IMR-90 (cell line): ENCODE measurements at regions not wholly inside any gene's neighbourhood (a gene's known extent, or its start where the extent isn't known, plus 50 kb on each side); places are given as distances from the start of the nearest gene placed in this dataset.

Experiments used
- ATAC-seq: fragments of 200-7000 bp; cut with Tn5 transposase; 2 replicates; pipeline ENCODE4 v1.9.1; 2020; ENCODE audit warnings: low read depth, mild to moderate bottlenecking, moderate library complexity
- BruUV-seq: library from RNA; stranded (reverse); fragments of 400-500 nt; replicated peaks from 2 replicates; lab custom pipeline; 2021; lab: Mats Ljungman, UMichigan
- CTCF ChIA-PET: fragments of 300-600 bp; formaldehyde crosslinking; extraction: SDS; loops from one replicate; lab custom pipeline; 2021; ENCODE audit warnings: antibody characterized with exemption; lab: Yijun Ruan, JAX
- POLR2A ChIA-PET: fragments of 300-600 bp; sonication (Branson Sonifier 250); formaldehyde crosslinking; loops from one replicate; lab custom pipeline; 2022; ENCODE audit warnings: antibody characterized with exemption; ENCODE audit not compliant: unreplicated experiment; lab: Charles Lee
- DNase-seq: peaks from one replicate; pipeline ENCODE4 v3.0.0; 2013
- H2AFZ ChIP-seq: replicated peaks from 2 replicates; pipeline ENCODE3; 2013; ENCODE audit warnings: low read length, mild to moderate bottlenecking; ENCODE audit not compliant: poor library complexity
- H2AK5ac ChIP-seq: 2 replicates; pipeline ENCODE4 v1.6.1; 2013; ENCODE audit warnings: low read depth, low read length, inconsistent platforms
- H2AK9ac ChIP-seq: replicated peaks from 2 replicates; pipeline ENCODE3; 2013; ENCODE audit warnings: mild to moderate bottlenecking, low read depth, low read length, moderate library complexity; ENCODE audit not compliant: poor library complexity
- H2BK120ac ChIP-seq: 2 replicates; pipeline ENCODE4 v1.6.1; 2013; ENCODE audit warnings: low read depth, low read length, inconsistent platforms
- H2BK15ac ChIP-seq: 3 replicates; pipeline ENCODE4 v1.6.1; 2013; ENCODE audit warnings: low read depth, low read length, inconsistent platforms
- H2BK20ac ChIP-seq: 2 replicates; pipeline ENCODE4 v1.6.1; 2013; ENCODE audit warnings: low read depth, mild to moderate bottlenecking, inconsistent platforms, low read length, moderate library complexity
- H2BK5ac ChIP-seq: 2 replicates; pipeline ENCODE4 v1.6.1; 2013; ENCODE audit warnings: mild to moderate bottlenecking, low read depth, low read length, inconsistent platforms; ENCODE audit not compliant: poor library complexity, severe bottlenecking
- H3K14ac ChIP-seq: replicated peaks from 2 replicates; pipeline ENCODE4 v1.6.1; 2013; ENCODE audit warnings: low read depth, low read length, inconsistent platforms
- H3K18ac ChIP-seq: 2 replicates; pipeline ENCODE4 v1.6.1; 2013; ENCODE audit warnings: low read depth, low read length, control low read depth
- H3K23ac ChIP-seq: 2 replicates; pipeline ENCODE4 v1.6.1; 2013; ENCODE audit warnings: low read depth, low read length, inconsistent platforms
- H3K27ac ChIP-seq: 2 replicates; pipeline ENCODE4 v1.5.1; 2013; ENCODE audit warnings: mild to moderate bottlenecking, control low read depth, low read length; ENCODE audit not compliant: insufficient read depth
- H3K27me3 ChIP-seq: 2 replicates; pipeline ENCODE4 v1.6.1; 2013; ENCODE audit warnings: low read length; ENCODE audit not compliant: control insufficient read depth, insufficient read depth
- H3K36me3 ChIP-seq: 2 replicates; pipeline ENCODE4 v1.6.1; 2013; ENCODE audit warnings: low read length, mixed read lengths; ENCODE audit not compliant: control insufficient read depth, insufficient read depth
- H3K4ac ChIP-seq: 2 replicates; pipeline ENCODE4 v1.6.1; 2013; ENCODE audit warnings: low read depth, low read length, inconsistent platforms
- H3K4me1 ChIP-seq: 2 replicates; pipeline ENCODE4 v1.6.1; 2013; ENCODE audit warnings: low read length, mixed read lengths; ENCODE audit not compliant: control insufficient read depth, insufficient read depth
- H3K4me2 ChIP-seq: 2 replicates; pipeline ENCODE4 v1.6.1; 2013; ENCODE audit warnings: low read depth, mild to moderate bottlenecking, control low read depth, low read length, moderate library complexity
- H3K4me3 ChIP-seq: 2 replicates; pipeline ENCODE4 v1.5.1; 2013; ENCODE audit warnings: low read depth, mild to moderate bottlenecking, control low read depth, low read length, moderate library complexity; ENCODE audit not compliant: insufficient read depth
- H3K56ac ChIP-seq: 2 replicates; pipeline ENCODE4 v1.6.1; 2013; ENCODE audit warnings: low read length, inconsistent platforms; ENCODE audit not compliant: insufficient read depth; ENCODE audit errors: extremely low read depth
- H3K79me1 ChIP-seq, 2 experiments: 2 replicates each; pipeline ENCODE4 v1.6.1; 2013; ENCODE audit warnings: low read length in 2 of 2, inconsistent platforms in 1 of 2, low read depth in 1 of 2
- H3K9ac ChIP-seq: 2 replicates; pipeline ENCODE4 v1.6.1; 2013; ENCODE audit warnings: low read depth, low read length, control low read depth
- H3K9me1 ChIP-seq: 2 replicates; pipeline ENCODE4 v1.6.1; 2013; ENCODE audit warnings: low read length, inconsistent platforms; ENCODE audit not compliant: insufficient read depth
- H3K9me3 ChIP-seq: 2 replicates; pipeline ENCODE4 v1.6.1; 2013; ENCODE audit warnings: low read length; ENCODE audit not compliant: control insufficient read depth, insufficient read depth
- H4K20me1 ChIP-seq: 2 replicates; pipeline ENCODE4 v1.6.1; 2013; ENCODE audit warnings: low read length, inconsistent platforms; ENCODE audit not compliant: insufficient read depth
- H4K5ac ChIP-seq: 2 replicates; pipeline ENCODE4 v1.6.1; 2013; ENCODE audit warnings: mild to moderate bottlenecking, low read depth, low read length, control low read depth
- H4K8ac ChIP-seq, 2 experiments: 2 replicates each; pipeline ENCODE4 v1.6.1; 2013; ENCODE audit warnings: low read depth in 2 of 2, low read length in 2 of 2, control low read depth in 1 of 2, inconsistent platforms in 1 of 2
- H4K91ac ChIP-seq: 2 replicates; pipeline ENCODE4 v1.6.1; 2013; ENCODE audit warnings: low read depth, low read length, inconsistent platforms; ENCODE audit not compliant: insufficient read depth
- CHD1 ChIP-seq: IDR thresholded peaks from 2 replicates; pipeline ENCODE4 v1.6.1; 2012; ENCODE audit warnings: low read depth, low read length, improper control_type of control experiment
- NFE2L2 ChIP-seq: fragments of 150-350 bp; IDR thresholded peaks from 2 replicates; pipeline ENCODE4 v1.6.1; 2016; ENCODE audit warnings: low read depth, mild to moderate bottlenecking, low read length
- POLR2A ChIP-seq: IDR thresholded peaks from 2 replicates; pipeline ENCODE4 v1.6.1; 2012; ENCODE audit warnings: mild to moderate bottlenecking, low read depth, low read length
- SMC3 ChIP-seq: fragments of 150-350 bp; IDR thresholded peaks from 2 replicates; pipeline ENCODE4 v1.6.1; 2016; ENCODE audit warnings: low read depth, mild to moderate bottlenecking, antibody characterized with exemption, low read length, moderate library complexity
- WGBS, 2 experiments: methylation state at CpG; one replicate each; pipeline versions ENCODE4 v1.1.5 to v1.1.7; 2013; ENCODE audit warnings: missing lambda C conversion rate in 2 of 2; ENCODE audit not compliant: insufficient read length in 1 of 2; ENCODE audit errors: extremely low coverage in 2 of 2; 5-methylcytosine and 5-hydroxymethylcytosine counted together
- dilution Hi-C: fragments of 300-500 bp; cut with HindIII; formaldehyde crosslinking; loops from one replicate; pipeline ENCODE4 v1.14.3; 2018; ENCODE audit warnings: low sequenced_read_pairs; ENCODE audit not compliant: unreplicated experiment
- in situ Hi-C: fragments of 300-500 bp; cut with MboI; formaldehyde crosslinking; loops from 3 replicates; pipeline ENCODE4 v1.14.3; 2019; ENCODE audit warnings: low sequenced_read_pairs, inconsistent platforms, mixed read lengths
- intact Hi-C: fragments of 100-400 bp; cut with micrococcal nuclease; formaldehyde crosslinking; loops from 2 replicates; pipeline ENCODE4 v1.10.0; 2022
- TF ChIP-seq, protein P1 (sequence below): fragments of 150-350 bp; IDR thresholded peaks from 2 replicates; pipeline ENCODE4 v1.6.1; 2016; ENCODE audit warnings: low read depth, mild to moderate bottlenecking, low read length, moderate library complexity, borderline replicate concordance

DNA sequence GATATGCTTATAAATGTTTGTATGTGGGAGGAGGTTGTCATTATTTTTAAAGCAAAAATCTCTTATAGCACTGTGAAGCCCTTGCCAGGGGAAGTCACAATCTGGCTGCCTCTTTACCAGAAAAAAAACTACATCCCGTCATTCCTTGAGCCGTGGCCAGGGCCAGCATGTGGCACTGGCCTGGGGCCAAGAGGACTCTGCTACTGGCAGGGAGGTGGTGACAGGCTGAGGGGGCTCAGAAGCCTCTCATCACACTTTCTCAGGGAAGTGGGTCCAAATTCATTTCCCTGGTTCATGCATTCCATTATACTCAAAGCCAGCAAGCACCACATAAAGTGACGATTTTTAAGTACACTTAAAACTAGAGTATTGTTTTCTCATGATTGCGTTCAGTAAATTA, 457.3 kb downstream of the ZNF608 start:
- CTCF ChIA-PET: no interaction called here
- POLR2A ChIA-PET: no interaction called here
- no peak overlapping the region for H3K4me3 ChIP-seq
- H3K36me3 ChIP-seq: no peaks in the 10 kb centered on the region
- ATAC-seq (no peak), DNase-seq (no peak)
- H2BK15ac ChIP-seq: no peak overlapping the region
- no TSS peak for BruUV-seq
- H3K27ac ChIP-seq: no peak overlapping the region
- no peak overlapping the region for H4K5ac ChIP-seq
- no peak overlapping the region for H4K91ac ChIP-seq
- no peak overlapping the region for H4K8ac ChIP-seq
- H2AFZ ChIP-seq: no peak overlapping the region
- no peak overlapping the region for H3K18ac ChIP-seq
- no peak overlapping the region for H2BK20ac ChIP-seq
- no peak for TF ChIP-seq POLR2A
- no peak for TF ChIP-seq NFE2L2
- no peak for TF ChIP-seq SMC3
- TF ChIP-seq CHD1: no peak
- TF ChIP-seq, protein P1, sequence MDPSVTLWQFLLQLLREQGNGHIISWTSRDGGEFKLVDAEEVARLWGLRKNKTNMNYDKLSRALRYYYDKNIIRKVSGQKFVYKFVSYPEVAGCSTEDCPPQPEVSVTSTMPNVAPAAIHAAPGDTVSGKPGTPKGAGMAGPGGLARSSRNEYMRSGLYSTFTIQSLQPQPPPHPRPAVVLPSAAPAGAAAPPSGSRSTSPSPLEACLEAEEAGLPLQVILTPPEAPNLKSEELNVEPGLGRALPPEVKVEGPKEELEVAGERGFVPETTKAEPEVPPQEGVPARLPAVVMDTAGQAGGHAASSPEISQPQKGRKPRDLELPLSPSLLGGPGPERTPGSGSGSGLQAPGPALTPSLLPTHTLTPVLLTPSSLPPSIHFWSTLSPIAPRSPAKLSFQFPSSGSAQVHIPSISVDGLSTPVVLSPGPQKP: no peak
- in situ Hi-C loops: no loop called here
- dilution Hi-C loops: no loop called here
- no peak overlapping the region for H3K14ac ChIP-seq
- no peak overlapping the region for H3K56ac ChIP-seq
- H2AK9ac ChIP-seq: no peak overlapping the region
- peaks cover 5% of the 10 kb centered on the region for H3K27me3 ChIP-seq
- H3K9me3 ChIP-seq: no peaks in the 10 kb centered on the region
- no peak overlapping the region for H2BK120ac ChIP-seq
- no peak overlapping the region for H2AK5ac ChIP-seq
- H3K4me2 ChIP-seq: no peak overlapping the region
- no CpG with 5 or more reads among the region's 4 CpGs for WGBS, 2 experiments
- H3K9me1 ChIP-seq: no peaks in the 10 kb centered on the region
- no peak overlapping the region for H3K4ac ChIP-seq
- no peaks in the 10 kb centered on the region for H3K79me1 ChIP-seq
- H4K20me1 ChIP-seq: no peaks in the 10 kb centered on the region
- H3K9ac ChIP-seq: no peak overlapping the region
- no peak overlapping the region for H2BK5ac ChIP-seq
- no peak overlapping the region for H3K23ac ChIP-seq
- intact Hi-C loops: no loop called here
- H3K4me1 ChIP-seq: no peaks in the 10 kb centered on the region
